NB4 (cell line): ENCODE measurements at regions not wholly inside any gene's neighbourhood (a gene's known extent, or its start where the extent isn't known, plus 50 kb on each side); places are given as distances from the start of the nearest gene placed in this dataset.

Experiments
- DNase-seq: peaks from one replicate; pipeline ENCODE4 v3.0.0; 2010; ENCODE audit warnings: low read depth
- H3K4me3 ChIP-seq: one replicate; pipeline ENCODE4 v1.5.1; 2011; ENCODE audit warnings: mild to moderate bottlenecking, low read depth, low read length, moderate library complexity
- CTCF ChIP-seq: IDR thresholded peaks from one replicate; pipeline ENCODE4 v1.5.1; 2012; ENCODE audit warnings: low read depth, low read length
- MAX ChIP-seq: IDR thresholded peaks from 2 replicates; pipeline ENCODE4 v1.6.1; 2011; ENCODE audit warnings: low read depth, low read length
- MYC ChIP-seq: IDR thresholded peaks from 2 replicates; pipeline ENCODE4 v1.6.1; 2011; ENCODE audit warnings: low read depth, low read length
- POLR2A ChIP-seq: IDR thresholded peaks from 2 replicates; pipeline ENCODE4 v1.6.1; 2011; ENCODE audit warnings: mild to moderate bottlenecking; ENCODE audit not compliant: insufficient read length; ENCODE audit errors: extremely low read depth

- H3K4me3 ChIP-seq, result no peak overlapping the region
- no peak for DNase-seq
- TF ChIP-seq MYC (no peak), CTCF (no peak), MAX (no peak), POLR2A (no peak)
Measured at GRCh38 chr20:10976051-10976450, 302.3 kb upstream of the JAG1 start.

GRCh38 chr20:10978019-10978702 lies 304.4 kb upstream of the JAG1 start:
- H3K4me3 ChIP-seq, result no peak overlapping the region

GRCh38 chr20:10978713-10979112 lies 304.9 kb upstream of the JAG1 start:
- TF ChIP-seq POLR2A (no peak), MYC (no peak)
- no peak for DNase-seq

More at GRCh38 chr20:10978019-10978702, 304.4 kb upstream of the JAG1 start:
- DNase-seq, result no peak
- TF ChIP-seq POLR2A, result no peak
- TF ChIP-seq MAX, result no peak
- no peak for TF ChIP-seq CTCF
- TF ChIP-seq MYC, result no peak

GRCh38 chr20:10982692-10983091 lies 308.9 kb upstream of the JAG1 start:
- no peak for DNase-seq
- TF ChIP-seq CTCF, result no peak
- no peak for TF ChIP-seq MAX
- no peak for TF ChIP-seq MYC
- no peak for TF ChIP-seq POLR2A

More at GRCh38 chr20:10978713-10979112, 304.9 kb upstream of the JAG1 start:
- H3K4me3 ChIP-seq, result no peak overlapping the region

GRCh38 chr20:10984294-10984693 lies 310.5 kb upstream of the JAG1 start:
- no peak for TF ChIP-seq MYC
- TF ChIP-seq CTCF, result no peak
- TF ChIP-seq POLR2A, result no peak
- no peak for TF ChIP-seq MAX
- DNase-seq, result no peak
- no peak overlapping the region for H3K4me3 ChIP-seq

More at GRCh38 chr20:10982692-10983091, 308.9 kb upstream of the JAG1 start:
- no peak overlapping the region for H3K4me3 ChIP-seq

- TF ChIP-seq MYC (no peak), CTCF (no peak), MAX (no peak), POLR2A (no peak)
- no peak overlapping the region for H3K4me3 ChIP-seq
- no peak for DNase-seq
Measured at GRCh38 chr20:10984913-10985312, 311.1 kb upstream of the JAG1 start.

GRCh38 chr20:10985536-10985935 lies 311.7 kb upstream of the JAG1 start:
- TF ChIP-seq MAX, result no peak
- no peak for TF ChIP-seq CTCF
- no peak for TF ChIP-seq POLR2A
- no peak for TF ChIP-seq MYC
- DNase-seq, result no peak
- no peak overlapping the region for H3K4me3 ChIP-seq
